Fibroblast of the aortic adventitia (primary cell): ENCODE measurements at regions not wholly inside any gene's neighbourhood (a gene's known extent, or its start where the extent isn't known, plus 50 kb on each side); places are given as distances from the start of the nearest gene placed in this dataset.
"Not testable (repeated sequence)": the region's sequence is repeated elsewhere in the genome, so short reads cannot be mapped to it uniquely, and the experiment has no call there.

Experiments used
- DNase-seq: peaks from one replicate; pipeline ENCODE4 v3.0.0-alpha.2; 2010; ENCODE audit warnings: low read depth
- H3K4me3 ChIP-seq: 2 replicates; pipeline ENCODE4 v1.5.1; 2011; ENCODE audit warnings: low read depth, mild to moderate bottlenecking, control low read depth, low read length, moderate library complexity
- TF ChIP-seq, protein P1 (sequence below): IDR thresholded peaks from 2 replicates; pipeline ENCODE4 v1.5.1; 2011; ENCODE audit warnings: mild to moderate bottlenecking, low read length, control low read depth, inconsistent platforms; ENCODE audit not compliant: insufficient read depth

DNA sequence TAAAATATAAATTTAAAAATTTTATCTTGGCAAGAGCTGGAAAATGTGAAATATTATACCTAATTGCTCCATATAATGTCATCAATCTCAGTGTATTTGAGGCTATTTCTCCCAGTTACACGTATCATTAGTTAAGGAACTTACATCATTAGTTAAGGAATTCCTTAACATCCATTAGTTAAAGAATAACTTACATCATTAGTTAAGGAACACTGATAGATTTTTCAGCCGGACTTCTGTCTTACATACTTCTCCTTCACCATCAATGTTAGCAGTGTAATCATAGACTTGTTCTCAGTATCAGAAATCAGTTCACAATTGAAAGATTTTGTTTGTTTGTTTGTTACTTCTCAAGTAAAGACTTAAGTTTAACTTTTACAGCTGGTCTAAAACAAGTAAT, 524.4 kb upstream of the CHD1 start:
- TF ChIP-seq, protein P1, sequence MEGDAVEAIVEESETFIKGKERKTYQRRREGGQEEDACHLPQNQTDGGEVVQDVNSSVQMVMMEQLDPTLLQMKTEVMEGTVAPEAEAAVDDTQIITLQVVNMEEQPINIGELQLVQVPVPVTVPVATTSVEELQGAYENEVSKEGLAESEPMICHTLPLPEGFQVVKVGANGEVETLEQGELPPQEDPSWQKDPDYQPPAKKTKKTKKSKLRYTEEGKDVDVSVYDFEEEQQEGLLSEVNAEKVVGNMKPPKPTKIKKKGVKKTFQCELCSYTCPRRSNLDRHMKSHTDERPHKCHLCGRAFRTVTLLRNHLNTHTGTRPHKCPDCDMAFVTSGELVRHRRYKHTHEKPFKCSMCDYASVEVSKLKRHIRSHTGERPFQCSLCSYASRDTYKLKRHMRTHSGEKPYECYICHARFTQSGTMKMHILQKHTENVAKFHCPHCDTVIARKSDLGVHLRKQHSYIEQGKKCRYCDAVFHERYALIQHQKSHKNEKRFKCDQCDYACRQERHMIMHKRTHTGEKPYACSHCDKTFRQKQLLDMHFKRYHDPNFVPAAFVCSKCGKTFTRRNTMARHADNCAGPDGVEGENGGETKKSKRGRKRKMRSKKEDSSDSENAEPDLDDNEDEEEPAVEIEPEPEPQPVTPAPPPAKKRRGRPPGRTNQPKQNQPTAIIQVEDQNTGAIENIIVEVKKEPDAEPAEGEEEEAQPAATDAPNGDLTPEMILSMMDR, result no peak
- no peak overlapping the region for H3K4me3 ChIP-seq
- no peak for DNase-seq

- H3K4me3 ChIP-seq, result no peak overlapping the region
- TF ChIP-seq, protein P1, result no peak
- no peak for DNase-seq
Measured at GRCh38 chr5:99449786-99450185, 521.0 kb upstream of the CHD1 start.

- TF ChIP-seq, protein P1, result no peak
- H3K4me3 ChIP-seq, result no peak overlapping the region
- DNase-seq, result no peak
Measured at GRCh38 chr5:99445805-99446204, 517.0 kb upstream of the CHD1 start.

DNA sequence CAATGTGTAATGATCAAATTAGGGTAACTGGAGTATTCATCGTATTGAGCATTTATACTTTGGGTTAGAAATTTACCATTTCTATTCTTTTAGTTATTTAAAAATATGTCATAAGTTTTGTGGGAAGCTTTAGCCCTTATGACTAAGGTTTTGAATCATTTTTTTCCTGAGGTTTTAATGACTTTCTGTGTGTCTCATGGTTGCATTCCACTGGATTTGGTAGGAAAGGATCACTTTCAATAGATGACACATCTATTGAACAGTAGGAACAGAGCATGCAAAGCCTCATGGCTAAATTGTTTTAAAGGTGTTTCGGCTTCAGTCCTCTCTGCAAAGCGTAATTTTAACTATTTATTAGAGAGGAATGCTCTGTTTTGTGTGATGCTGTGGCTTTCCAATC, 512.4 kb upstream of the CHD1 start:
- DNase-seq, result no peak
- H3K4me3 ChIP-seq, result no peak overlapping the region
- TF ChIP-seq, protein P1, result no peak

GRCh38 chr5:99438619-99439018, 509.8 kb upstream of the CHD1 start:
- H3K4me3 ChIP-seq, result no peak overlapping the region
- TF ChIP-seq, protein P1, result no peak
- DNase-seq, result no peak

GRCh38 chr5:99437986-99438385, 509.2 kb upstream of the CHD1 start:
- no peak overlapping the region for H3K4me3 ChIP-seq
- DNase-seq, result no peak
- TF ChIP-seq, protein P1, result no peak

- not testable (repeated sequence) for DNase-seq
Measured at GRCh38 chr5:99423396-99423795, 494.6 kb upstream of the CHD1 start.

GRCh38 chr5:99418640-99419039, 489.8 kb upstream of the CHD1 start:
- not testable (repeated sequence) for DNase-seq, H3K4me3 ChIP-seq

More at GRCh38 chr5:99423396-99423795, 494.6 kb upstream of the CHD1 start:
- not testable (repeated sequence) for H3K4me3 ChIP-seq

DNA sequence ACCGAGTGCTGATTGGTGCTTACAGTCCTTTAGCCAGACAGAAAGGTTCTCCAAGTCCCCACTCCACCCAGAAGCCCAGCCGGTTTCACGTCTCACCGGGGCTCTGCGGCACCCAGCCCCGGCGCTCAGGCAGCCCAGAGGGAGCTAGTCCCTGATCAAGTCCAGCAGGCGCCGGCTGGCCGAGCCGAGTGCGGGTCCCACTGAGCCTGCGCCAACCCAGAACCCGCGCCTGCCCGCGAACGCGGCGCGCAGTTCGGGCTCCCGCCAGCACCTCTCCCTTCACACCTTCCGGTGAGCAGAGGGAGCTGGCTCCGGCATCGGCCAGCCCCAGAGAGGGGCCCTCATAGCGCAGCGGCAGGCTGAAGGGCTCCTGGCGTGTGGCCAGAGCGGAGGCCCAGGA, 481.6 kb upstream of the CHD1 start:
- not testable (repeated sequence) for H3K4me3 ChIP-seq, DNase-seq

GRCh38 chr5:99404764-99405302, 476.0 kb upstream of the CHD1 start:
- H3K4me3 ChIP-seq, DNase-seq: not testable (repeated sequence)

DNA sequence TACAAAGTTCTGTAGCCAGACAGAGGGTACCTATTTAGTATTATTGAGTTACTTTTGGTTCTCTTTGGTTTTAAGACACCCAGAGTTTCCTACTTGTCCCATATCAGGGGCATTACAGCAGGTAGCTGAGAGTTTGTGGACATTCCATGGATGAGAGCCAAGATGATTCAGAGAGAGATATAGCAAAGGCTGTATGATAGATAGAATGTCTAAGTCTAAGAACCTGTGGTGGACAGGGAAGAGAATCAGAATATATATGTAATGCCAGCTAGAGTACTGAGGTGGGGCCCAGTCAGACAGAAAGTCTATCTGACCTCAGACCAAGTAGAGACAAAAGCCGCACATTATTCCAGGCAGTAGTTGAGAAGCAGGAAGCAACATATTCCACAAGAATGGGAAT, 471.8 kb upstream of the CHD1 start:
- H3K4me3 ChIP-seq, DNase-seq: not testable (repeated sequence)
